Stomach (tissue), 4 donors: ENCODE measurements at regions not wholly inside any gene's neighbourhood (a gene's known extent, or its start where the extent isn't known, plus 50 kb on each side); places are given as distances from the start of the nearest gene placed in this dataset.

ENCODE experiments used
- POLR2A ChIP-seq, 4 donors: fragments of 450-650 bp; IDR thresholded peaks; one replicate each; pipeline ENCODE4 v1.6.1; 2016; ENCODE audit warnings: antibody characterized with exemption in 4 of 4, control low read depth in 2 of 4, mild to moderate bottlenecking in 1 of 4, moderate library complexity in 1 of 4
- POLR2AphosphoS5 ChIP-seq, 3 donors: sonication (generic); formaldehyde crosslinking; IDR thresholded peaks; one replicate each; pipeline ENCODE4 v1.6.1; 2016; ENCODE audit warnings: antibody characterized with exemption in 3 of 3
- TF ChIP-seq, protein P1 (sequence below), 7 experiments: fragments of 450-650 bp in 4 of 7; fragments of 200-600 bp in 3 of 7; sonication (generic) in 3 of 7; IDR thresholded peaks; one replicate each; pipeline ENCODE4 v1.5.1; 2016 to 2019; ENCODE audit warnings: antibody characterized with exemption in 7 of 7, control low read depth in 2 of 7, mild to moderate bottlenecking in 1 of 7

DNA sequence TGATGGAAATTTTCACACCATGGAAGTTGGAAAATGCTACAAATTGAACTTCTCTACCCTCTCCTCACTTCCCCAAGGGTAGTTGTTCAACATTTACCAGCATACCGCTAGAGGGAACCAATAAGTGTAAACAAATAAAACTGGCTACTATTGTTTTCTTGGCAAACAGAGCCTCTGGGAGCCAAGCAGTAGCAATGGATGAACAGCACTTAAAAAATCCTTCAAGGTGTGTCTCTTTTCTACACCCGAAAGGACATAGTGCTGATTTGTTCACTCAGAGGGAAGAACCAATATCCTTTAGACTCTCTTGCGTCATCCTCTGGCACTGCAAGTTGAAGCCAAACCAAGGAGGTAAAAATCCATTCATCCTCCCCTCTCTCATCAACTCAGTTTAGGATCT lies 161.5 kb downstream of the TBX15 start:
- TF ChIP-seq, protein P1, sequence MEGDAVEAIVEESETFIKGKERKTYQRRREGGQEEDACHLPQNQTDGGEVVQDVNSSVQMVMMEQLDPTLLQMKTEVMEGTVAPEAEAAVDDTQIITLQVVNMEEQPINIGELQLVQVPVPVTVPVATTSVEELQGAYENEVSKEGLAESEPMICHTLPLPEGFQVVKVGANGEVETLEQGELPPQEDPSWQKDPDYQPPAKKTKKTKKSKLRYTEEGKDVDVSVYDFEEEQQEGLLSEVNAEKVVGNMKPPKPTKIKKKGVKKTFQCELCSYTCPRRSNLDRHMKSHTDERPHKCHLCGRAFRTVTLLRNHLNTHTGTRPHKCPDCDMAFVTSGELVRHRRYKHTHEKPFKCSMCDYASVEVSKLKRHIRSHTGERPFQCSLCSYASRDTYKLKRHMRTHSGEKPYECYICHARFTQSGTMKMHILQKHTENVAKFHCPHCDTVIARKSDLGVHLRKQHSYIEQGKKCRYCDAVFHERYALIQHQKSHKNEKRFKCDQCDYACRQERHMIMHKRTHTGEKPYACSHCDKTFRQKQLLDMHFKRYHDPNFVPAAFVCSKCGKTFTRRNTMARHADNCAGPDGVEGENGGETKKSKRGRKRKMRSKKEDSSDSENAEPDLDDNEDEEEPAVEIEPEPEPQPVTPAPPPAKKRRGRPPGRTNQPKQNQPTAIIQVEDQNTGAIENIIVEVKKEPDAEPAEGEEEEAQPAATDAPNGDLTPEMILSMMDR (IDR thresholded peaks at IDR 0.05), result no peak
- no peak for TF ChIP-seq POLR2A (IDR thresholded peaks at IDR 0.05)
- no peak for TF ChIP-seq POLR2AphosphoS5 (IDR thresholded peaks at IDR 0.05)
